MM.1S (cell line): ENCODE measurements at regions not wholly inside any gene's neighbourhood (a gene's known extent, or its start where the extent isn't known, plus 50 kb on each side); places are given as distances from the start of the nearest gene placed in this dataset.

Source experiments
- DNase-seq: peaks from one replicate; pipeline ENCODE4 v3.0.0-alpha.2; 2015
- H2AFZ ChIP-seq: fragments of 300-600 bp; sonication (generic); 2 replicates; pipeline ENCODE4 v1.6.0; 2016; ENCODE audit warnings: antibody characterized with exemption, low read length
- H3F3A ChIP-seq: fragments of 300-600 bp; sonication (generic); 2 replicates; pipeline ENCODE4 v1.6.1; 2016; ENCODE audit warnings: mild to moderate bottlenecking, antibody characterized with exemption, low read length, moderate library complexity, mixed read lengths; ENCODE audit not compliant: insufficient read depth
- H3K27ac ChIP-seq: fragments of 300-600 bp; sonication (generic); 2 replicates; pipeline ENCODE4 v1.5.1; 2016; ENCODE audit warnings: mild to moderate bottlenecking, low read length
- H3K27me3 ChIP-seq: fragments of 300-600 bp; sonication (generic); replicated peaks from 2 replicates; pipeline ENCODE4 v1.6.0; 2016; ENCODE audit warnings: low read length; ENCODE audit not compliant: insufficient read depth
- H3K36me3 ChIP-seq: fragments of 300-600 bp; sonication (generic); replicated peaks from 2 replicates; pipeline ENCODE4 v1.6.1; 2016; ENCODE audit warnings: mild to moderate bottlenecking, low read length, mixed read lengths; ENCODE audit not compliant: insufficient read depth
- H3K4me1 ChIP-seq: fragments of 300-600 bp; sonication (generic); 2 replicates; pipeline ENCODE4 v1.6.1; 2016; ENCODE audit warnings: low read length, mixed read lengths
- H3K4me2 ChIP-seq: fragments of 300-600 bp; sonication (generic); 2 replicates; pipeline ENCODE4 v1.6.0; 2016; ENCODE audit warnings: low read depth, low read length
- H3K4me3 ChIP-seq: fragments of 300-600 bp; sonication (generic); 2 replicates; pipeline ENCODE4 v1.5.1; 2016; ENCODE audit warnings: low read length, mixed read lengths
- H3K79me2 ChIP-seq: fragments of 300-600 bp; sonication (generic); 2 replicates; pipeline ENCODE4 v1.6.1; 2016; ENCODE audit warnings: mixed run types, low read length, mixed read lengths
- H3K9ac ChIP-seq: fragments of 300-600 bp; sonication (generic); 2 replicates; pipeline ENCODE4 v1.6.1; 2016; ENCODE audit warnings: low read length, mixed read lengths
- H3K9me2 ChIP-seq: fragments of 300-600 bp; sonication (generic); replicated peaks from 2 replicates; pipeline ENCODE4 v1.6.1; 2016; ENCODE audit warnings: mild to moderate bottlenecking, low read length, mixed read lengths; ENCODE audit not compliant: insufficient read depth
- H3K9me3 ChIP-seq: fragments of 300-600 bp; sonication (generic); replicated peaks from 2 replicates; pipeline ENCODE4 v1.6.1; 2016; ENCODE audit warnings: mild to moderate bottlenecking, low read length, mixed read lengths; ENCODE audit not compliant: insufficient read depth
- H4K20me1 ChIP-seq: fragments of 300-600 bp; sonication (generic); 2 replicates; pipeline ENCODE4 v1.6.1; 2016; ENCODE audit warnings: mild to moderate bottlenecking, low read length, moderate library complexity, mixed read lengths; ENCODE audit not compliant: insufficient read depth
- CTCF ChIP-seq: fragments of 300-600 bp; sonication (generic); IDR thresholded peaks from 2 replicates; pipeline ENCODE4 v1.5.1; 2016; ENCODE audit warnings: antibody characterized with exemption, low read length, mixed read lengths
- EZH2 ChIP-seq: fragments of 300-600 bp; sonication (generic); optimal IDR thresholded peaks from 2 replicates; pipeline ENCODE3; 2017; ENCODE audit warnings: low read depth, mild to moderate bottlenecking, antibody characterized with exemption, low read length, mixed read lengths
- EZH2phosphoT487 ChIP-seq: fragments of 300-600 bp; sonication (generic); IDR thresholded peaks from 2 replicates; pipeline ENCODE4 v1.6.1; 2018; ENCODE audit warnings: antibody characterized with exemption, low read length

DNA sequence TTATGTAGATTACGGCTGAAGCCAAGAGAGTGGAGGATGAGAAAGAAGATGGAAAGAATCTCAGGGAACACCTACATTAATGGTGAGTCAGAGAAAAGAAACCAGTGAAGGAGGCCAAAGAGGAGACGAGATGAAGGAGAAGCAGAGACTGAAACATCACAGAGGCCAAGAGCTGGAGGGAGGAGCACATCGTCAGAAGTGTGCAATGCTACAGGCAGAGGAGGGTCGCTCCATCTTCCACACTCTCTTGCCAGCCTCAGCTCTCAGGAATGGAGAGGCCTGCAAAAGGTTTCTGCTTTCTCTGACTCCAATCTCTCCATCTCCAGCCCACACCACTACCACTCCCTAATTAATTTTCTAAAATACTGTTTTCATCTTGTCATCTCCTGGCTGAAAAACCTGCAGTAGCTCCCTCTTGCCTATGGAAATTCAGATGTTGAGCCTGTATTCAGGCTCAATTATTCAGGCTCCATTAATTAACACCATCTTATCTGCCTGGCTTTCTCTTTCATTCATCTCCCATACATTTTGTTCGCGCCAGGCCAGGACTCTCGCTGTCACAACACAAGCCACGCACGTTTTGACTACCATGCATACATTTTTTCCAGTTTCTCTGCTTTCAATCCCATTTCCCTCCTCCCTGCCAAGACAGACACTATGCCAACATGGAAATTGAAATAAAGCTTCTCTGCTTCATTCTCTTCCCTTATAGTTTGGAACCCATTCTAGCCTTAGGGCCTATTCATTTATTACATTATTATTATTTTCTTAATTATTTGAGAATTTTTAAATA is 165.8 kb downstream of the INHBA start:
- no peak for TF ChIP-seq EZH2phosphoT487
- TF ChIP-seq CTCF: no peak
- TF ChIP-seq EZH2: no peak
- Histone ChIP-seq H4K20me1 (no peaks in the 10 kb centered on the region), H3F3A (no peaks in the 10 kb centered on the region), H3K4me1 (no peaks in the 10 kb centered on the region), H3K4me2 (no peak overlapping the region), H3K9ac (no peak overlapping the region), H3K9me3 (no peaks in the 10 kb centered on the region), H2AFZ (no peak overlapping the region), H3K36me3 (no peaks in the 10 kb centered on the region), H3K79me2 (no peaks in the 10 kb centered on the region), H3K27me3 (no peaks in the 10 kb centered on the region), H3K27ac (no peak overlapping the region), H3K4me3 (no peak overlapping the region), H3K9me2 (no peaks in the 10 kb centered on the region)
- no peak for DNase-seq

- Histone ChIP-seq H3K27ac (no peak overlapping the region), H2AFZ (no peak overlapping the region), H3K9me2 (no peaks in the 10 kb centered on the region), H3K9me3 (no peaks in the 10 kb centered on the region), H3K9ac (no peak overlapping the region), H4K20me1 (no peaks in the 10 kb centered on the region), H3K4me1 (no peaks in the 10 kb centered on the region), H3K27me3 (no peaks in the 10 kb centered on the region), H3F3A (no peaks in the 10 kb centered on the region), H3K4me3 (no peak overlapping the region), H3K4me2 (no peak overlapping the region), H3K79me2 (no peaks in the 10 kb centered on the region), H3K36me3 (no peaks in the 10 kb centered on the region)
- DNase-seq: no peak
- TF ChIP-seq EZH2: no peak
- TF ChIP-seq EZH2phosphoT487: no peak
- no peak for TF ChIP-seq CTCF
Measured at GRCh38 chr7:41536122-41536872, 166.6 kb downstream of the INHBA start.

DNA sequence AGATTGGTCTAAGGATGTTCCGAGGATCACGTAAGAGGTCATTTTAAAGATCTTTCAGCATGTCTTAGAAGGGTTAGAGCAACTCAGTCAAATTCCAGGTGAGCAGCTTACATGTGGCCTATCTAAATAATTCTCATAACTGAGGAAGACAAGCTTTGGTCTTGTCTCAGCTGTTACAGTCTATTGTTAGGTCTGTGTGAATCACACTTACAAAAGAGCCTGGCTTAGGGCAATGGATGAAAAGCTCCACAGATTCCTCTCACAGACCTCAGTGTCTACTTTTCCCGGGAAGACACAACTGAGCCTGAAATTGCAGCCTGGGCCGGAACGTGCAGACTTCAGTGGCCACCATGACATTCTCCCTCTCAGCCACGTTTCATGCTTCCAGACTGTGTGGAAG is 173.1 kb downstream of the INHBA start:
- Histone ChIP-seq H3K79me2 (no peaks in the 10 kb centered on the region), H3K9me3 (no peaks in the 10 kb centered on the region), H3K9ac (no peak overlapping the region), H3K4me3 (no peak overlapping the region), H4K20me1 (no peaks in the 10 kb centered on the region), H3K9me2 (no peaks in the 10 kb centered on the region), H3K36me3 (no peaks in the 10 kb centered on the region), H3K4me2 (no peak overlapping the region), H3K4me1 (no peaks in the 10 kb centered on the region), H3F3A (no peaks in the 10 kb centered on the region), H2AFZ (no peak overlapping the region), H3K27me3 (no peaks in the 10 kb centered on the region), H3K27ac (no peak overlapping the region)
- no peak for TF ChIP-seq CTCF
- no peak for TF ChIP-seq EZH2phosphoT487
- TF ChIP-seq EZH2: no peak
- DNase-seq: no peak
